GM12878 (cell line): ENCODE measurements at regions not wholly inside any gene's neighbourhood (a gene's known extent, or its start where the extent isn't known, plus 50 kb on each side); places are given as distances from the start of the nearest gene placed in this dataset.

ENCODE experiments used
- ATAC-seq: fragments of 200-7000 bp; cut with Tn5 transposase; 3 replicates; pipeline ENCODE4 v1.9.1; 2020; ENCODE audit warnings: mild to moderate bottlenecking, moderate library complexity
- BruUV-seq: library from RNA; stranded (reverse); fragments of 400-500 nt; replicated peaks from 2 replicates; lab custom pipeline; 2021; lab: Mats Ljungman, UMichigan
- CTCF ChIA-PET: fragments of 300-600 bp; sonication (Branson Sonifier 250); formaldehyde crosslinking; extraction: SDS; loops from one replicate; lab custom pipeline; 2021; ENCODE audit warnings: inconsistent platforms; lab: Yijun Ruan, JAX
- POLR2A ChIA-PET: fragments of 350-600 bp; formaldehyde crosslinking; extraction: SDS; loops from one replicate; lab custom pipeline; 2021; ENCODE audit warnings: inconsistent platforms; lab: Charles Lee
- RAD21 ChIA-PET: fragments of 300-600 bp; sonication (Branson Sonifier 250); formaldehyde crosslinking; loops from one replicate; lab custom pipeline; 2023; ENCODE audit warnings: antibody characterized with exemption; ENCODE audit not compliant: unreplicated experiment; lab: Charles Lee
- SMC1A ChIA-PET: fragments of 300-600 bp; sonication (Branson Sonifier 250); formaldehyde crosslinking; loops from one replicate; lab custom pipeline; 2023; ENCODE audit not compliant: unreplicated experiment, uncharacterized antibody; lab: Charles Lee
- DNase-seq: peaks from one replicate; pipeline ENCODE4 v3.0.0-alpha.2; 2011; ENCODE audit warnings: low read depth, low spot score
- FAIRE-seq: peaks from 3 replicates; lab custom pipeline; 2011; peaks lifted over from hg19 to GRCh38; lab: Jason Lieb, UNC
- H2AFZ ChIP-seq: 2 replicates; pipeline ENCODE4 v1.6.0; 2011; ENCODE audit warnings: low read depth, low read length, control low read depth; ENCODE audit not compliant: control insufficient read depth
- H3K27ac ChIP-seq: 2 replicates; pipeline ENCODE4 v1.5.1; 2011; ENCODE audit warnings: control low read depth; ENCODE audit not compliant: control insufficient read depth, insufficient read depth
- H3K27me3 ChIP-seq, 2 experiments: replicated peaks in 1 of 2; 2 replicates each; pipeline versions ENCODE4 v1.6.0 to v1.6.1; 2011; ENCODE audit warnings: low read length in 1 of 2; ENCODE audit not compliant: control insufficient read depth in 2 of 2, insufficient read depth in 2 of 2
- H3K36me3 ChIP-seq, 2 experiments: 2 replicates each; pipeline ENCODE4 v1.5.1; 2011; ENCODE audit warnings: low read length in 1 of 2; ENCODE audit not compliant: control insufficient read depth in 2 of 2, insufficient read depth in 2 of 2
- H3K4me1 ChIP-seq: 2 replicates; pipeline ENCODE4 v1.6.1; 2011; ENCODE audit warnings: mild to moderate bottlenecking, low read length, moderate library complexity, mixed read lengths; ENCODE audit not compliant: control insufficient read depth, insufficient read depth
- H3K4me2 ChIP-seq: 2 replicates; pipeline ENCODE4 v1.6.0; 2011; ENCODE audit warnings: control low read depth; ENCODE audit not compliant: control insufficient read depth, insufficient read depth
- H3K4me3 ChIP-seq: fragments of 200-600 bp; sonication (generic); 2 replicates; pipeline ENCODE4 v1.5.1; 2016
- H3K79me2 ChIP-seq: 2 replicates; pipeline ENCODE4 v1.6.0; 2011; ENCODE audit warnings: low read length; ENCODE audit not compliant: control insufficient read depth, insufficient read depth
- H3K9ac ChIP-seq: 2 replicates; pipeline ENCODE4 v1.8.0; 2011; ENCODE audit warnings: low read length, control low read depth, mixed read lengths; ENCODE audit not compliant: control insufficient read depth, insufficient read depth
- H3K9me3 ChIP-seq: replicated peaks from 3 replicates; pipeline ENCODE4 v1.5.1; 2011; ENCODE audit warnings: mild to moderate bottlenecking, low read length; ENCODE audit not compliant: control insufficient read depth, insufficient read depth
- H4K20me1 ChIP-seq: 2 replicates; pipeline ENCODE4 v1.6.0; 2011; ENCODE audit not compliant: control insufficient read depth, insufficient read depth
- BACH1 ChIP-seq: fragments of 450-650 bp; IDR thresholded peaks from 2 replicates; pipeline ENCODE4 v1.6.1; 2017; ENCODE audit warnings: mild to moderate bottlenecking, borderline replicate concordance
- CBX3 ChIP-seq: fragments of 200-600 bp; sonication (generic); IDR thresholded peaks from 2 replicates; pipeline ENCODE4 v1.6.1; 2016; ENCODE audit warnings: low read depth, borderline replicate concordance
- CHD1 ChIP-seq: IDR thresholded peaks from 2 replicates; pipeline ENCODE4 v1.6.1; 2012; ENCODE audit warnings: low read depth, low read length, improper control_type of control experiment
- CTCF ChIP-seq, 3 experiments: IDR thresholded peaks in 2 of 3; conservative IDR thresholded peaks in 1 of 3; 2 replicates each; pipeline ENCODE4 v1.5.1; 2011; ENCODE audit warnings: low read depth in 3 of 3, low read length in 3 of 3, mild to moderate bottlenecking in 3 of 3, control low read depth in 2 of 3, moderate library complexity in 2 of 3, inconsistent platforms in 1 of 3, mixed read lengths in 1 of 3; ENCODE audit not compliant: control insufficient read depth in 2 of 3, insufficient read depth in 1 of 3; ENCODE audit errors: extremely low read depth in 1 of 3
- GABPA ChIP-seq: IDR thresholded peaks from 2 replicates; pipeline ENCODE4 v1.6.1; 2014; ENCODE audit warnings: antibody characterized with exemption, low read depth, mild to moderate bottlenecking, inconsistent platforms
- HCFC1 ChIP-seq: fragments of 150-350 bp; IDR thresholded peaks from 2 replicates; pipeline ENCODE4 v1.6.1; 2014; ENCODE audit warnings: low read length
- KAT2A ChIP-seq: conservative IDR thresholded peaks from 2 replicates; pipeline ENCODE4 v1.6.1; 2011; ENCODE audit warnings: low read depth, low read length; ENCODE audit not compliant: control insufficient read depth
- NKRF ChIP-seq: fragments of 450-650 bp; conservative IDR thresholded peaks from 2 replicates; pipeline ENCODE4 v1.6.1; 2017; ENCODE audit warnings: mild to moderate bottlenecking, moderate library complexity
- NRF1 ChIP-seq: conservative IDR thresholded peaks from 2 replicates; pipeline ENCODE4 v1.6.1; 2011; ENCODE audit warnings: mild to moderate bottlenecking, low read depth, low read length, improper control_type of control experiment
- POU2F2 ChIP-seq: IDR thresholded peaks from 3 replicates; pipeline ENCODE4 v1.6.1; 2011; ENCODE audit warnings: low read depth, mild to moderate bottlenecking, low read length, borderline replicate concordance
- SMAD1 ChIP-seq: fragments of 450-650 bp; IDR thresholded peaks from 2 replicates; pipeline ENCODE4 v1.6.1; 2018; ENCODE audit warnings: mild to moderate bottlenecking, low read depth; ENCODE audit not compliant: partially characterized antibody
- SMARCA5 ChIP-seq: fragments of 450-650 bp; IDR thresholded peaks from 2 replicates; pipeline ENCODE4 v1.6.1; 2017; ENCODE audit warnings: mild to moderate bottlenecking
- SUZ12 ChIP-seq: fragments of 200-600 bp; sonication (generic); IDR thresholded peaks from one replicate; pipeline ENCODE4 v1.6.1; 2018; ENCODE audit warnings: antibody characterized with exemption, mild to moderate bottlenecking; ENCODE audit not compliant: unreplicated experiment
- TBL1XR1 ChIP-seq: IDR thresholded peaks from 2 replicates; pipeline ENCODE4 v1.6.1; 2012; ENCODE audit warnings: low read depth, low read length, improper control_type of control experiment
- ZZZ3 ChIP-seq: IDR thresholded peaks from 2 replicates; pipeline ENCODE4 v1.6.1; 2011; ENCODE audit warnings: low read depth; ENCODE audit not compliant: control insufficient read depth, insufficient read length
- WGBS: methylation state at CpG from one replicate; pipeline ENCODE4 v1.1.6; 2016; ENCODE audit warnings: low lambda C conversion rate; ENCODE audit not compliant: insufficient replicate concordance, insufficient coverage; ENCODE audit errors: missing lambda C conversion rate; 5-methylcytosine and 5-hydroxymethylcytosine counted together
- in situ Hi-C: fragments of 300-500 bp; cut with MboI; formaldehyde crosslinking; loops from 9 replicates; pipeline ENCODE4 v1.14.3; 2018; ENCODE audit warnings: mixed read lengths
- intact Hi-C: fragments of 100-400 bp; cut with micrococcal nuclease; formaldehyde crosslinking; loops from one replicate; pipeline ENCODE4 v1.14.2; 2022; ENCODE audit not compliant: unreplicated experiment

GRCh38 chr10:83564889-83565588 is 574.3 kb upstream of the GHITM start:
- Histone ChIP-seq H3K27ac (no peak overlapping the region), H3K9me3 (no peaks in the 10 kb centered on the region; the same call in 2 of the 3 replicates), H4K20me1 (no peaks in the 10 kb centered on the region), H3K27me3 (no peaks in the 10 kb centered on the region), H2AFZ (no peak overlapping the region), H3K79me2 (no peaks in the 10 kb centered on the region), H3K4me2 (no peak overlapping the region), H3K4me3 (no peak overlapping the region), H3K4me1 (no peaks in the 10 kb centered on the region), H3K9ac (no peak overlapping the region), H3K36me3 (no peaks in the 10 kb centered on the region)
- ChIA-PET RAD21 (no interaction called here), POLR2A (no interaction called here), SMC1A (interaction anchor here (1.0 to 1.4 kb wide), 2 partner anchors 8 to 9 kb away, joined by 3 to 4 read pairs; no protein-coding TSS in a partner anchor), CTCF (no interaction called here)
- BruUV-seq: no TSS peak
- ATAC-seq (no peak), FAIRE-seq (no peak), DNase-seq (no peak)
- TF ChIP-seq GABPA: no peak
- TF ChIP-seq KAT2A: no peak
- TF ChIP-seq SMAD1: no peak
- TF ChIP-seq ZZZ3: no peak
- TF ChIP-seq POU2F2: no peak
- TF ChIP-seq BACH1: no peak
- TF ChIP-seq SMARCA5: no peak
- TF ChIP-seq CHD1: no peak
- TF ChIP-seq CTCF (IDR thresholded peaks at IDR 0.05 in 2 of 3, conservative IDR thresholded peaks at IDR 0.05 in 1 of 3; ENCODE audit: control insufficient read depth in 2 of 3, extremely low read depth in 1 of 3, insufficient read depth in 1 of 3, low read depth in 3 of 3, low read length in 3 of 3): no peak
- TF ChIP-seq SUZ12: no peak
- TF ChIP-seq TBL1XR1: no peak
- no peak for TF ChIP-seq NKRF
- TF ChIP-seq HCFC1: no peak
- TF ChIP-seq CBX3: no peak
- no peak for TF ChIP-seq NRF1
- 72% methylated on average over 32 of the region's 32 CpGs for WGBS
- intact Hi-C loops: no loop called here
- in situ Hi-C loops: no loop called here
